ENCODE measurements at regions not wholly inside any gene's neighbourhood (a gene's known extent, or its start where the extent isn't known, plus 50 kb on each side); places are given as distances from the start of the nearest gene placed in this dataset.
"Not testable (repeated sequence)": the region's sequence is repeated elsewhere in the genome, so short reads cannot be mapped to it uniquely, and the experiment has no call there.

DNA sequence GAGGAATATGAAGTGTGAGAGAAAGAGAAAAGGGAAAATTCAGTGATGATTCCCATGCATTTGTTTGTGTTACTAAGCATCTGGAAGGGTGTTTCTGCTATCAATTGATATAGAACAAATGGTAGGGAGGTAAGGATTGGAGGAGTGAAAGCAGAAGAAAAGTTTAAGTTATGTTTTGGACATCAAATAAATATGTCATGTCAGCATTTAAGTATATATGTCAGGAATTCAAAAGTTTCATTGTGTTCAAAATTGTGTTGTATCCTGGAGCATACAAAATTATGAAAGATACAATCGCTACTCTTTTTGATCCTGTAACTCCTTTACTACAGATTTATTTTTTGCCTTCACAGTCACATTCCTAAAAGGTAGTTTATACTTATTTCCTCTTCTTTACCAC, 885.8 kb downstream of the KCNA4 start:
- no peak for DNase-seq

DNA sequence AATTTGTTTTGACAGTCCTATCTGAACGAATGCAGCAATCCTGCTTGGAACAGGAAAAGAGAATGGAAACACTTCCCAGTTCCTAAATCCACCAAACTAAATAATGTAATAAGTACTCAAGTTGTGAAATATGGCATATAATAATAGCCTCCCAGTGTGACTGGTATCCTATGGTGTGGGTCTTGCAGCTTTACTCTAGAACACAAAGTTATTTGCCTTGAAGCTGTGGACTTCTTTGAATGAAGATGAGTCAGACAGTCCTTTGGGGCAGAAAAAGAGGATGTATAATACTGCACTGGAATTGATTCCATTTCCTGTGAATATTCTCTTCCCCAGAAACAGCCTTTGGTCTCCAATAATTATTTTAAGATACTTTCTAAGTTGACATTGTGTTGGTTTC, 887.0 kb downstream of the KCNA4 start:
- DNase-seq: no peak

DNA sequence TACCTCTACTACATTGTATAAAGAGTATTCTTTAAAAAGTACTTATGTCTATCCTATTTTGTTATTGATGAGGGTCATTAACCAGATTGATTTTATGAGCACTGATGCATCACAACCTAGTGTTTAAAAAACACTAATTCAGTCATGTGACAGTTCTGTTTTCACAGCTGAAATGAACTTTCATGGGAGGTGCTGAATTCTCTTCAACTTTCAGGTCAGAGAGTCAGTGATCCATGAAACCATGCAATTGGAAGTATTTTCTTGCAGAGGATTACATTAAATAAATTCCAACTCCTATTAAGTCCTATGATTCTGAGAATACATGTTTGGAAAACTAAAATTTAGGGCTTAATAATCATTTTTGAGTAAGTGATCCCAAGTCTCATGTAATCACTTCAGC, 889.4 kb downstream of the KCNA4 start:
- no peak for DNase-seq

DNA sequence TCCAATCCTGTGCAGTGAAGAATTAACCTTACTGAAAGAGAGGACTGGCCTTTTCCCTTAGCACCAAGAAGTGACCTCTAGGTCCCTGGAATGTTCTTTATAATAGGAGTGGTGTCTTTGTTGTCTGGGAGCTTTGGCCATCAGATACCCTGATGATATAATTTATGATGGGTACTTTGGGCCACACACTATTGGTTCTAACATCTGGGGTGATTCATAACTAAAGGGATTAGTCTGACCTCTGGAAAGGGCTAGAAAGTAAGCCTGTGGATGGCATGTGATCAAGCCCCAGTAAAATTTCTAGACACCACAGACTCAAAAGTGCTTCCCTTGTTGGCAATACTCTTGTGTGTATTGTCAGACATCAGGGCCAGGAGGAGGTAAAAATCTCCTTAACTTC, 891.2 kb downstream of the KCNA4 start:
- DNase-seq: no peak

DNA sequence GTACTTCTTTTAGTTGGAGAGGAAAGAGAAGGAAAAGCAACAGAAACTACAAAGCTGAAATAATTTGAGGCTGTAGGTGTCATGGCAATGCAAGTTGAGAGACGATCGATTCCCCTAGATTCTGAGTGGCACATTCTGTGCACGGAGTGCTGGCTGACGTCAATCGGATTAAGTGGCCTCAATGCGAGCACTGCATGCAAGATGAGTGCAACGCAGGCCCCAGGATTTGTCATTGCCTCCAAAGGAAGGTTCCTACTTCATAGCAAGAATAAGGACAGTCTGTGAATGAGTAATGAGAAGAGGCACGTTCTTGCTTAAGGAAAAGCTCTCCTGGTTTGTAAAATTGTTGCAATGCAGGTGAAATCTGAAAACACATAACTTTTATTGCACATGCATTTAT, 892.4 kb downstream of the KCNA4 start:
- no peak for DNase-seq

DNA sequence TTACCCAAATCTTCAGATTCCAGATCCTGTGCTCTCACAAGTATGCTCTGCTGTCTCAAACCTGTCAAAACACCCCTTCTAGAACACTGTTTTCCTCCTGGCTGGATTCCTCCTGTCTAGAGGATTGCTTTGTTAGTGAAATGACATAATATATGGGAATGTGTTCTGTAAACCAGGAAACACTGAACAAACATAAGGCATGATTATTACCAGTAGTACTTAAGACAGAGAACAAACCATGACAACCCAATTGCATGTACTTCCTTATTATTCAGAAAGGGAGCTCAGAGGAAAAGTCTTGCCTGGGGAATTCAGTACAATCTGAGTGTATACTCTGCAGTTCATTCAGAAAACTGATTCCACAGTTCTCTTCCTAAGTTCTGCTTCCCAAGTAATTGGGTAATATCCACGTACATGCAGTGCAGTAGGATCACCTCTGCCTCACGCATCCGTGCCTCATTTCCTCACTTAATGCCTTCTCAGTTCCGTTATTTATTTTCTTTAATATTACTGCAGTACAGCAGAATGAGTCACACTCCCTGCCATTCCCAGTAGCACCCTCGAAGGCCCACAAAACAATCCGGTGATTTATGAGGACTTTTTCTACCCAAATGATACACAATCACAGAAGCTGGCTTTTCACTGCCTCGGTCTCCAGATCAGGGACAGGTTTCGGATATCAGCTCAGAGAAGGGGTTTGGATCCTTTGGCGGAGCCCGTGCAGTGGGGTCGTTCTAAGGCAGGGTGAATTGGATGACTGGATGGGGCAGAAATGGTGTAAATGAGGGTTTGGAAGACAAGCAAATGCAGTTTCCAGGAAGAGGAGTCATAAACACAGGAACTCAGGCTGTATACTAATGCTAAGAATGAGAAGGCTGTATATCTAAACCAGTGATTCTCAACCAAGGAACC, 896.9 kb downstream of the KCNA4 start:
- DNase-seq: no peak

DNA sequence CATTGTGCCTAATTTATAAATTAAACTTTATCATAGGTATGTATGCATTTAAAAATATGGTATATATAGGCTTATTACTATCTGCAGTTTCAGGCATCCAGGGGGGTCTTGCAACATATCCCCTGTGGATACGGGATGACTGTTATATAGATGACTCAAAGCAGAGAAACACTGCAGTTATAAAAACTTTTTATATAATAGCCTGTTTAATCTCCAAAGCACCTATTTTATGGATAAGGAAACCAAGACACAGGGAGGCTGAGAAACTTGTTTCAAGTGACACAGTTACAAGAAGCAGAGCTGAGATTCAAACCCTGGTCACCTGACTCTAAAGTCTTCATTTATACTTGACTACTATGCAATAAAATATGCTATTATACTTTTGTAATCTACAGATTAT, 897.7 kb downstream of the KCNA4 start:
- DNase-seq: no peak

DNA sequence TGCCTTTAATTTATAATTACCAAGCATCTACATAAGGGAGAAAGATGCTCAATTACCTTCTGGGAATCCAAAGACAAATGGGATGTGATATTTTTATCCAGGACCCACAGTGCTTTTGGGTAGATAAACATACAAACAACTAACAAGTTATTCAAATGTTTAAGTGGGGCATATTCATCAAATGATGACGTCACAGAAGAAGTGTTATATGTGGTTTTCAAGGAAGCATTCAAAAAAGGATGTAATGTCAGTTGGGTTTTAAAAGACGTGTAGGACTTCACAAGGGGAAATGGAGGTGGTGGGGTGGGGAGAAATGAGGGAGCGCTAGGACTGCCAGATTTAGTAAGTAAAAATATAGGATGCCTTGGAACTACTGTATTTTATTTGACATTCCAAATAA, 915.9 kb downstream of the KCNA4 start:
- no peak for DNase-seq

DNA sequence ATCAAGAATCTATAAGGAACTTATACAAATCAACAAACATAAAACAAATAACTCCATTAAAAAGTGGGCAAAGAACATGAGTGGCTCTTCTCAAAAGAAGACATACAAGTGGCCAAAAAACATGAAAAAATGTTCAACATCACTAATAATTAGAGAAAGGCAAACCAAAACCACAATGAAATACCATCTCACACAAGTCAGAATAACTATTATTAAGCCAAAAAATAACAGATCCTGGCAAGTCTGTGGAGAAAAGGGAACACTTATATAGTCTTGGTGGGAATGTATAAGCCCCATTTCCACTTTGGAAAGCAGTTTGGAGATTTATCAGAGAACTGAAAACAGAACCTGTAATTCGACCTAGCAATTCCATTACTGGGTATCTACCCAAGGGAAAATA, 921.0 kb downstream of the KCNA4 start:
- no peak for DNase-seq

DNA sequence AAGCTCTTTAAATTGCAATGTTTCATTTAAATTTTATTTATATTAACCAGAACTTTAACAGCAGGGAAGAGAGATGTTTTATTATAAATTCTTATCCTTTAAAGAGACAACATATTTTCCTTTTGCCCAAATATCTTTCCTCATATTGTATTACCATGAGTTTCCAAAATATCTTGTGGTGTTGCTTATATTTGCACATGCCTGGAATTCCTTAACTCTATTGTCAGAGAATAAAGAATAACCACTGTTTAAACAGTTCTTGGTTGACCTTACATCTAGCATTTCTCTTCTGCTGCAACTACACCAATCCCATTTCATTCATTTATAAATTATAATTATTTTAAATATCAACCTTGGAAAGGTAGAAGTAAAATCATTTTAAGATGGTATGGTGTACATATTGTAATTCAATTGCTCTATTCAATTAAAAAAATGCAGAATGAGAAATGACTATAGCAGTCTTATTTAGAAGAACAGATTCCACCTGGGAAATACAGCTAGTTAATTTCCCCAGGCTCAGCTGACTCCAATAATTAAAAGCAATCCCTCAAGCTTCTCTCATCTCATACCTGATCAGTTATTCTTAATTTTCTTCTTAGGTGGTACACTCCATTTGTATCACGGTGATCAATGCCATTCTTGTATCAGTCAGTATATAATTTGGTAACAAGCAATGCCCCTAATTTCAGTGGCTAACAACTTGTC, 923.3 kb downstream of the KCNA4 start:
- DNase-seq: no peak

DNA sequence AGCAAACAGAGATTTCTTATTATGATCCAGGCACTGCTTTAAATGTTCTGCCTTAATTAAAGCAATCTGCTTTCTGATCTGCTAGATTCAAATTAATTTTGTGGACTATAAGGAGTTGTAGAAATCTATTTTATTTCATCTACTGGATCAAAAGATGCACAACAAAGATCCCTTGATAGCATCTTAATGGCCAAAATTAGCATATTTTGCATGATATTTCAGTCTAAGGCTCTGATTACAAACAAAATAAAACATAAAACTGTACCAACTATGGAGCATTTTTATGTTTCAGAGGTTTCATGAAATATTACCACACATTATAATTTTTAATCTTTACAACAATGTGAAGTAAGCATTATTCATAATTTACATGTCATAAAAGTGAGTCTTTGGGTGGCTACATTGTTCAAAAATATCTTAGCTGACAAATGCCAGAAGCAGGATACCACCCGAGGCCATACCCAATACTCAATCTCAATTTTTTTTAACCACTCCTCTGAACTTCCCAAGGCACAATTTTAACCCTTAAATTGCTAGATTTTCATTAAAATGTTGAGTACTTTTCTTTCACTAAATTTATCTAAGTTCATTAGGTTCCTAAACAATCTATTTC, 929.5 kb downstream of the KCNA4 start:
- no peak for DNase-seq

DNA sequence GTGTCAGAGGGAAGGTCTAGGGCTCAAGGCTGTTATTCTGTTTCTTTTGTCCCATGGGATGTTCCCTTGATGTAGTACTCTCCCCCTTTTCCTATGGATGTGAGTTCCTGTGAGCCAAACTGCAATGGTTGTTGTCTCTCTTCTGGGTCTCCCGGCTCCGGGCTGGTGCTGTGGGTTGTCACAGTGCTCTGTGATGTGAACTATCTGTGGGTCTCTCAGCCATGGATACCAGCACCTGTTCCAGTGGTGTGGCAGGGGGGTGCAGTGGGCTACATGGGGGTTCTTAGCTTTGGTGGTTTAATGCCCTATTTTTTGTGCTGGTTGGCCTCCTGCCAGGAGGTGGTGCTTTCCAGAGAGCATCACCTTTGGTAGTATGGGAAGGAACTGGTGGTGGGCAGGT, 941.1 kb downstream of the KCNA4 start:
- no peak for DNase-seq

DNA sequence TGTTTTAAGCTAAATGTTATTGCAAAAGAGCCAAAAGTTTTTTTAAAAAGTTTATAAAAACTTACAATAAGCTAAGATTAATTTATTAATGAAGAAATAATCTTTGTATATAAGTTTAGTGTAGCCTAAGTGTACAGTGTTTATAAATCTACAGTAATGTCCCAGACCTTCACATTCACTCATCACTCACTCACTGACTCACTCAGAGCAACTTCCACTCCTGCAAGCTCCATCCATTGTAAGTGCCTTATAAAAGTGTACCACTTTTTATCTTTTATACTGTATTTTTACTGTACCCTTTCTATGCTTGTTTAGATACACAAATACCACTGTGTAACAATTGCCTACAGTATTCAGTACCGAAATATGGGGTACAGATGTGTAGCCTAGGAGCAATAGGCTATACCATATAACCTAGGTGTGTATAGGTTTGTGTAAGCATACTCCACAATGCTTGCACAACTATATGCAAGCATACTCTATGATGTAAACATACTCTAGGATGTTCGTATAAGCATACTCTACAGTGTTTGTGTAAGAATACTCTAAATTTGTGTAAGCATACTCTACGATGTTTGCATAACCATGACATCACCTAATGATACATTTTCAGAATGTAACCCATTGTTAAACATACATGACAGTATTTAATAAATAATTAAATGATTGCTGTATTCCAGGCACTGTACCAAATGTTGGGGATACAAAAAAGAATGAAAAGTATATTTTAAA, 953.0 kb downstream of the KCNA4 start:
- no peak for DNase-seq

DNA sequence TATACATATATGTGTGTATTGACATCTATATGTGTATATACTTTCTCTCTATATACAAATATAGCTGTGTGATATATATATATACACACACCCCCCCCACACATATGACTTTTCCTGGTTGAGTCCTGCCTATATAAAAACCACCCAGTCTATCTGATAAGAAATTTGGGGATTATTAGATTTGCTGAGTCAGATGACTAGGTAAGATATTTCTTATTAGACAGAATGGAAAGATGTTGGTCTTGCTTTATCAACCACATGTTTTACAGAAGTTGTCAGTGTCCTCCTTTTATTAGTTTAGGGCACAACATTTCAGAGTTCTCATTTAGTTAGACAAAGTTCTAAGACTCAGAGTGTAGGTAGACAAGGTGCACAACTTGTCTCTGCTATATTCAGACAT, 953.3 kb downstream of the METTL15 start:
- no peak for DNase-seq

DNA sequence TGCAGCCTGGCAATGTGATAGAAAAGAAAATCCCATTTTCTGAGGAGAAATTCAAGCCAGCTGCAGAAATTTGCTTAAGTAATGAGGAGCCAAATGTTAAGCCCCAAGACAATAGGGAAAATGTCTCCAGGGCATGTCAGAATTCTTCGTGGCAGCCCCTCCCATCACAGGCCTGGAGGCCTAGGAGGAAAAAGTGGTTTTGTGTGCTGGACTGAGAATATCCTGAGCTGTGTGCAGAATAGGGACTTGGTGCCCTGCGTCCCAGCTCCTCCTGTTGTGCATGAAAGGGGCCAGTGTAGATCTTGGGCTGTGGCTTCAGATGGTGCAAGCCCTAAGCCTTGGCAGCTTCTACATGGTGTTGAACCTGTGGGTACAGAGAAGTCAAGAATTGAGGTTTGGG, 948.3 kb downstream of the METTL15 start:
- DNase-seq: not testable (repeated sequence)

DNA sequence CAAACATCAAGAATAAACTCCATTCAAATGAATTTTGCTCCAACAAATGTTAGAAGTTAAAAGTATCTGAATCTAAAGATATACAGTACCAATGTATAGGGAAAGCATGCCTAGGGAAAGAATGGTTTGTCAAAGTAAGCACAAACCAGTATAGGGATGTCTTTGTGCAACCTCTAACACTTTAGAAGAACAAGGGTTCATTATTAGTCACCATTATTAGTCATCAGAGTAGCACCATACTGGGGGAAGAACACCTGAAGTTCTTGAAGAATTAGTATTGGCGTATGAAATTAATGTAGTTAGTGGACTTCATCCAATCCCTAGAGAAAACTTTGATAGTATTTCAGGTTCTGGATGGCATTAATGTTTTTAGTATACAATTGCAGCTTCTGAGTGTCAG, 943.7 kb downstream of the METTL15 start:
- no peak for DNase-seq

DNA sequence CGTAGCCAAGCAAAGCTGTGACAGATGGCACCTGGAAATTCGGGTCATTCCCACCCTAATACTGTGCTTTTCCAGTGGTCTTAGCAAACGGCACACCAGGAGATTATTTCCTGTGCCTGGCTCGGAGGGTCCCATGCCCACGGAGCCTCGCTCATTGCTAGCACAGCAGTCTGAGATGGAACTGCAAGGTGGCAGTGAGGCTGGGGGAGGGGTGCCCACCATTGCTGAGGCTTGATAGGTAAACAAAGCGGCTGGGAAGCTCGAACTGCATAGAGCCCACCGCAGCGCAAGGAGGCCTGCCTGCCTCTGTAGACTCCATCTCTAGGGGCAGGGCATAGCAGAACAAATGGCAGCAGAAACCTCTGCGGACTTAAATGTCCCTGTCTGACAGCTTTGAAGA, 942.8 kb downstream of the METTL15 start:
- DNase-seq: not testable (repeated sequence)

DNA sequence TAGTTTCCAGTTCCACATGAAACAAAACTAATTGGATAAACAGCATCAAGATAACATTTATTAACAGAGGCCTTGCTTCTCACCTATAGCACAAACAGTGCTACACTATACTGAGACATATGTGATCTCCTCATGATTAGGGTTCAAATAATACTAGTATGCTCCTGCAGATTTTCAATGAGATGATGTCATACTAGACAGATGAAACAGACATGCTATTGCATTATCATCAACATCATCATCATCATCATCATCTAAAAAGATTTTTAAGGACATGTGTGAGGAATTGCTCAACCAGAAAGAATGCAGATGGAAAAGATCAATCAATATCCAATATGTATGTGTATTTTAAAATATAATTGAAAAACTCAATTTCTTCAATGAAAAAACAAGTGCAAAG, 932.3 kb downstream of the METTL15 start:
- DNase-seq: no peak

DNA sequence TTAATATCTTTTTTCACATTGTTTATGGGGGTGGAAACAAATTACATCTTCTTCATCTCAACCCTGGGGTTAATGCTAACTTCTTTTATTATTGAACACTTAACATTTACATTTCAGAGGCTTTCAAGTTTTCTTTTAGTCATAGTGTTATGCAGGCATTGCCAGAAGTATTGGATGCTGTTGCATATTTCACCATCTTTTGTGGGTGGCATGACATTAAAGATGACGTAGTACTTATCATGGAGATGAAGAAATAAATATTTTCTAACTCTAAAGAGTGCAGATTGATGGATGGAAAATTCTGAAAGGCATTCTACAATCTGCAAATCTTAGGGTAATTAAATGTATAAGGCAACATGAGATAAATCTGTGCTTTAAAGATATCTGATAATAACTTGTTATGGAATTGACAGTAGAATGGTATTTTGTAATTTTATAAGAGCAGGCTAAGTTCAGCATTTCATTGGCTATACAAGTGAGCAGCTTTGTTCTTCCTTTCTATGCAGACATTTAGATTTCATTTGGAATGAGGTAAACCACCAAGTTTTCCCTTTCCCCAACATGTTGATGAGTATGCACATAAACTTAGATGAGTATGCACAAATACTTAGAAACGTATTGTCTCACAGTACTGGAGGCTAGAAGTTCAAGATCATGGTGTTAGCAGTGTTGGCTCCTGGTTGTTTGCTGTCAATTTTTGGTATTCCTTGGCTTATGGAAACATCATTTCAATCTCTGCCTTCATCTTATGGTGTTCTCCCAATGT, 924.4 kb downstream of the METTL15 start:
- DNase-seq: no peak

DNA sequence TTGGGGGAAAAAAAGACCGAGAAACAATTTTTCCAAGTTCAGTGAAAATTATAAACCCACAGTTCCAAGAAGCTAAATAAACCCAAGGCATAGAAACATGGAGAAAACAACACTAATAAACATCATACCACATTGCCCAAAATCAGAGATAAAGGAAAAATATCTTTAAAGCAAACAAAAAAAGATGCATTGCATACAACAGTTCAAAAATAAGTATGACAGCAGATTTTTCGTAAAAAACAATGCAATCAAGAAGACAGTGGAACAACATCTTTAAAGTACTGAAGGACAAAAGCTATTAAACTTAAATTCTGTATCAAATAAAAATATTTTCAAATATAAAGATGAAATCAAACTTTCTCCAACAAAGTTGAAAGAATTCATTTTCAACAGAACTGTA, 921.3 kb downstream of the METTL15 start:
- no peak for DNase-seq

DNA sequence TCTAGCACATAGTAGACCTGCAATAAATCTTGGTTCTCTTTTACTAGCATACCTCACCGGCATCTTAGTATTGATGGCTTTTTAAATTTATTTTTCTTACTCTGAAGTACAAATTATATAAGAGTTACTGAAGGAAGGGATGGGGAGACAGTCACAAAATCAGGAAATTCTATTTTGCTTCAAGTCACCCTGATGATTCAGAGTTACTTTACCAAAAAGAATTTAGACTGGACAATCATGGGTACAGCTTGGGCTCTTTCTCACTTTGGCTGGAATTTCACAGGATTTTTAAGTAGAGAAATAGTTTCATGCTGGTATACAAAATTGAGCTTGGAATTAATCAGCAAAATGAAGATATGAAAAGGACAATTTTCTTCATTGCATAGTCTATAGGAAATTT, 919.2 kb downstream of the METTL15 start:
- no peak for DNase-seq

DNA sequence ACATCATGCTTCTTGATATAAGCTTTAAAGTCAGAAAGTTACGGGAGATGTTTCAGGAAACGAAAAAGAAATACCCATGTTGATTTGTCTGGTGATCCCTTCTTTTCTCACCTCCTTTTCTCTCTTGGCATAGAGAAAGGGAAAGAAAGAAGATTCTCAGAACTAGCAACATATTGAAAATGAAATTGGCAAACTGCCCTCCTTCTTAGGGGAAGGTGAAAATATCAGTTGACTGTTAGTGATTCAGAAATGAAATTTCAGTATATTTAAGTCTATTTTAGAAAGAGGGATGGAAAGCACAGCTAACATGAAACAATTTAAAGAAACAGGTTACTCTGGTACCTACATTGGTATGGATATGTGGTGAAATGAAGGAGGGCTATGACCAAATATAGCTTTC, 918.1 kb downstream of the METTL15 start:
- DNase-seq: no peak

DNA sequence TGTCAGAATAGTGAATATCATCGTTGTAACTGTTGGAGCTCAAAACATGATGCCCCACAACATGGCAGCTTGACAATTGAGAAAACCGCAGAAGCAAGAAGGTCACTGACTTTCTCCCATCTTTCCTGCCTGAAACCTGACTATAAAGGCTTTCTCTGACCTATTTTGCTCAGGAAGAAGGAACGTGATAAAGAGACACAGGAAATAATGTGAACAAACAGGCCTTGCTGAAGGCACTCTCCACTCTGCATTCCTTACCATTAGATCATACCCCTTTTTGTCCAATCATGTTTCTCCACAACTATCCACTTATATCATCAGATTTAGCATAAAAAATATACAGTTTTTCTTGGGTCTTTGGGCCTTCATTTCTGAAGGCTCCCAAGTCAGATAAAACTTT, 916.8 kb downstream of the METTL15 start:
- no peak for DNase-seq

All from inflammatory macrophage treated with lipopolysaccharide for 1 hour (primary cell).